ENCODE measurements at regions not wholly inside any gene's neighbourhood (a gene's known extent, or its start where the extent isn't known, plus 50 kb on each side); places are given as distances from the start of the nearest gene placed in this dataset.

- no peaks in the 10 kb centered on the region for H3K27me3 ChIP-seq (ENCODE audit: control insufficient read depth, insufficient read depth, low read length)
- no peaks in the 10 kb centered on the region for H3K9me3 ChIP-seq (ENCODE audit: control insufficient read depth, insufficient read depth, low read length)
- no peak overlapping the region for H3K4me3 ChIP-seq (ENCODE audit: low read depth, low read length)
- H3K36me3 ChIP-seq (ENCODE audit: control insufficient read depth, insufficient read depth, low read length), result no peaks in the 10 kb centered on the region
- no peak overlapping the region for H3K9ac ChIP-seq (ENCODE audit: low read depth, low read length)
- peaks cover 2% of the 10 kb centered on the region for H3K4me1 ChIP-seq (ENCODE audit: control insufficient read depth, insufficient read depth, low read length)
Measured at GRCh38 chr16:55189224-55189623, 134.8 kb upstream of the IRX6 start.

GRCh38 chr16:55189682-55190636 lies 134.0 kb upstream of the IRX6 start:
- no peaks in the 10 kb centered on the region for H3K27me3 ChIP-seq (ENCODE audit: control insufficient read depth, insufficient read depth, low read length)
- H3K36me3 ChIP-seq (ENCODE audit: control insufficient read depth, insufficient read depth, low read length), result no peaks in the 10 kb centered on the region
- no peak overlapping the region for H3K9ac ChIP-seq (ENCODE audit: low read depth, low read length)
- peak overlapping the region; percentile 1 for H3K4me3 ChIP-seq (ENCODE audit: low read depth, low read length)
- no peaks in the 10 kb centered on the region for H3K4me1 ChIP-seq (ENCODE audit: control insufficient read depth, insufficient read depth, low read length)
- H3K9me3 ChIP-seq (ENCODE audit: control insufficient read depth, insufficient read depth, low read length), result no peaks in the 10 kb centered on the region

GRCh38 chr16:55192734-55193133 lies 131.3 kb upstream of the IRX6 start:
- H3K9me3 ChIP-seq (ENCODE audit: control insufficient read depth, insufficient read depth, low read length), result no peaks in the 10 kb centered on the region
- H3K36me3 ChIP-seq (ENCODE audit: control insufficient read depth, insufficient read depth, low read length), result no peaks in the 10 kb centered on the region
- no peaks in the 10 kb centered on the region for H3K4me1 ChIP-seq (ENCODE audit: control insufficient read depth, insufficient read depth, low read length)
- no peak overlapping the region for H3K4me3 ChIP-seq (ENCODE audit: low read depth, low read length)
- no peak overlapping the region for H3K9ac ChIP-seq (ENCODE audit: low read depth, low read length)
- H3K27me3 ChIP-seq (ENCODE audit: control insufficient read depth, insufficient read depth, low read length), result no peaks in the 10 kb centered on the region

GRCh38 chr16:55203570-55203969 lies 120.4 kb upstream of the IRX6 start:
- no peak overlapping the region for H3K9ac ChIP-seq (ENCODE audit: low read depth, low read length)
- peaks cover 6% of the 10 kb centered on the region for H3K9me3 ChIP-seq (ENCODE audit: control insufficient read depth, insufficient read depth, low read length)
- H3K4me3 ChIP-seq (ENCODE audit: low read depth, low read length), result no peak overlapping the region
- no peaks in the 10 kb centered on the region for H3K27me3 ChIP-seq (ENCODE audit: control insufficient read depth, insufficient read depth, low read length)
- no peaks in the 10 kb centered on the region for H3K36me3 ChIP-seq (ENCODE audit: control insufficient read depth, insufficient read depth, low read length)
- H3K4me1 ChIP-seq (ENCODE audit: control insufficient read depth, insufficient read depth, low read length), result no peaks in the 10 kb centered on the region

- Histone ChIP-seq H3K9ac (ENCODE audit: low read depth, low read length) (no peak overlapping the region), H3K9me3 (ENCODE audit: control insufficient read depth, insufficient read depth, low read length) (peaks cover 4% of the 10 kb centered on the region), H3K4me1 (ENCODE audit: control insufficient read depth, insufficient read depth, low read length) (no peaks in the 10 kb centered on the region), H3K27me3 (ENCODE audit: control insufficient read depth, insufficient read depth, low read length) (no peaks in the 10 kb centered on the region), H3K4me3 (ENCODE audit: low read depth, low read length) (no peak overlapping the region), H3K36me3 (ENCODE audit: control insufficient read depth, insufficient read depth, low read length) (no peaks in the 10 kb centered on the region)
Measured at GRCh38 chr16:55204069-55204468, 119.9 kb upstream of the IRX6 start.

- Histone ChIP-seq H3K9me3 (ENCODE audit: control insufficient read depth, insufficient read depth, low read length) (no peaks in the 10 kb centered on the region), H3K36me3 (ENCODE audit: control insufficient read depth, insufficient read depth, low read length) (no peaks in the 10 kb centered on the region), H3K4me1 (ENCODE audit: control insufficient read depth, insufficient read depth, low read length) (no peaks in the 10 kb centered on the region), H3K27me3 (ENCODE audit: control insufficient read depth, insufficient read depth, low read length) (no peaks in the 10 kb centered on the region), H3K9ac (ENCODE audit: low read depth, low read length) (no peak overlapping the region), H3K4me3 (ENCODE audit: low read depth, low read length) (no peak overlapping the region)
Measured at GRCh38 chr16:55204923-55205322, 119.1 kb upstream of the IRX6 start.

GRCh38 chr16:55207693-55208428 lies 116.1 kb upstream of the IRX6 start:
- Histone ChIP-seq H3K4me3 (ENCODE audit: low read depth, low read length) (no peak overlapping the region), H3K4me1 (ENCODE audit: control insufficient read depth, insufficient read depth, low read length) (no peaks in the 10 kb centered on the region), H3K9me3 (ENCODE audit: control insufficient read depth, insufficient read depth, low read length) (no peaks in the 10 kb centered on the region), H3K36me3 (ENCODE audit: control insufficient read depth, insufficient read depth, low read length) (no peaks in the 10 kb centered on the region), H3K9ac (ENCODE audit: low read depth, low read length) (no peak overlapping the region), H3K27me3 (ENCODE audit: control insufficient read depth, insufficient read depth, low read length) (no peaks in the 10 kb centered on the region)

- Histone ChIP-seq H3K36me3 (ENCODE audit: control insufficient read depth, insufficient read depth, low read length) (no peaks in the 10 kb centered on the region), H3K9me3 (ENCODE audit: control insufficient read depth, insufficient read depth, low read length) (no peaks in the 10 kb centered on the region), H3K27me3 (ENCODE audit: control insufficient read depth, insufficient read depth, low read length) (no peaks in the 10 kb centered on the region), H3K4me3 (ENCODE audit: low read depth, low read length) (no peak overlapping the region), H3K4me1 (ENCODE audit: control insufficient read depth, insufficient read depth, low read length) (no peaks in the 10 kb centered on the region), H3K9ac (ENCODE audit: low read depth, low read length) (no peak overlapping the region)
Measured at GRCh38 chr16:55209626-55210025, 114.4 kb upstream of the IRX6 start.

GRCh38 chr16:55212791-55213190 lies 111.2 kb upstream of the IRX6 start:
- H3K4me3 ChIP-seq (ENCODE audit: low read depth, low read length), result no peak overlapping the region
- no peaks in the 10 kb centered on the region for H3K4me1 ChIP-seq (ENCODE audit: control insufficient read depth, insufficient read depth, low read length)
- no peaks in the 10 kb centered on the region for H3K9me3 ChIP-seq (ENCODE audit: control insufficient read depth, insufficient read depth, low read length)
- no peak overlapping the region for H3K9ac ChIP-seq (ENCODE audit: low read depth, low read length)
- H3K27me3 ChIP-seq (ENCODE audit: control insufficient read depth, insufficient read depth, low read length), result no peaks in the 10 kb centered on the region
- H3K36me3 ChIP-seq (ENCODE audit: control insufficient read depth, insufficient read depth, low read length), result no peaks in the 10 kb centered on the region

- Histone ChIP-seq H3K27me3 (ENCODE audit: control insufficient read depth, insufficient read depth, low read length) (no peaks in the 10 kb centered on the region), H3K9me3 (ENCODE audit: control insufficient read depth, insufficient read depth, low read length) (no peaks in the 10 kb centered on the region), H3K4me1 (ENCODE audit: control insufficient read depth, insufficient read depth, low read length) (no peaks in the 10 kb centered on the region), H3K4me3 (ENCODE audit: low read depth, low read length) (no peak overlapping the region), H3K36me3 (ENCODE audit: control insufficient read depth, insufficient read depth, low read length) (no peaks in the 10 kb centered on the region), H3K9ac (ENCODE audit: low read depth, low read length) (no peak overlapping the region)
Measured at GRCh38 chr16:55214412-55214811, 109.6 kb upstream of the IRX6 start.

- Histone ChIP-seq H3K9ac (ENCODE audit: low read depth, low read length) (no peak overlapping the region), H3K4me1 (ENCODE audit: control insufficient read depth, insufficient read depth, low read length) (no peaks in the 10 kb centered on the region), H3K9me3 (ENCODE audit: control insufficient read depth, insufficient read depth, low read length) (no peaks in the 10 kb centered on the region), H3K27me3 (ENCODE audit: control insufficient read depth, insufficient read depth, low read length) (no peaks in the 10 kb centered on the region), H3K36me3 (ENCODE audit: control insufficient read depth, insufficient read depth, low read length) (no peaks in the 10 kb centered on the region), H3K4me3 (ENCODE audit: low read depth, low read length) (no peak overlapping the region)
Measured at GRCh38 chr16:55214974-55215494, 109.0 kb upstream of the IRX6 start.

Measured in iPS-15b (cell line).